ENCODE measurements at regions not wholly inside any gene's neighbourhood (a gene's known extent, or its start where the extent isn't known, plus 50 kb on each side); places are given as distances from the start of the nearest gene placed in this dataset.

GRCh38 chr2:234747833-234748559 is 203.8 kb upstream of the SH3BP4 start:
- no peak for TF ChIP-seq CREB1 (IDR thresholded peaks at IDR 0.05; ENCODE audit: low read depth)
- TF ChIP-seq USF1 (IDR thresholded peaks at IDR 0.05), result no peak
- no peak for TF ChIP-seq FOXM1 (IDR thresholded peaks at IDR 0.05; ENCODE audit: borderline replicate concordance, low read depth)
- TF ChIP-seq TAF1 (IDR thresholded peaks at IDR 0.05; ENCODE audit: low read depth), result no peak
